ENCODE measurements at regions not wholly inside any gene's neighbourhood (a gene's known extent, or its start where the extent isn't known, plus 50 kb on each side); places are given as distances from the start of the nearest gene placed in this dataset.

GRCh38 chr2:100761365-100761764 is 58.6 kb upstream of the NPAS2 start:
- no peak for DNase-seq (ENCODE audit: low spot score)
- Mint-ChIP-seq H3K36me3 (ENCODE audit: low read depth) (no peaks in the 10 kb centered on the region), H3K27ac (no peak overlapping the region), H3K4me3 (no peak overlapping the region), H3K4me1 (ENCODE audit: low read depth) (no peaks in the 10 kb centered on the region), H3K27me3 (ENCODE audit: low read depth) (peaks cover 9% of the 10 kb centered on the region), H3K9me3 (no peaks in the 10 kb centered on the region)

GRCh38 chr2:100764430-100764829 is 55.5 kb upstream of the NPAS2 start:
- Mint-ChIP-seq H3K27me3 (ENCODE audit: low read depth) (peaks cover 13% of the 10 kb centered on the region), H3K27ac (no peak overlapping the region), H3K9me3 (no peaks in the 10 kb centered on the region), H3K4me1 (ENCODE audit: low read depth) (no peaks in the 10 kb centered on the region), H3K4me3 (no peak overlapping the region), H3K36me3 (ENCODE audit: low read depth) (no peaks in the 10 kb centered on the region)
- no peak for DNase-seq (ENCODE audit: low spot score)

GRCh38 chr2:100765481-100765880 is 54.5 kb upstream of the NPAS2 start:
- Mint-ChIP-seq H3K4me3 (no peak overlapping the region), H3K27me3 (ENCODE audit: low read depth) (peaks cover 13% of the 10 kb centered on the region), H3K4me1 (ENCODE audit: low read depth) (no peaks in the 10 kb centered on the region), H3K36me3 (ENCODE audit: low read depth) (no peaks in the 10 kb centered on the region), H3K9me3 (no peaks in the 10 kb centered on the region), H3K27ac (no peak overlapping the region)
- no peak for DNase-seq (ENCODE audit: low spot score)

GRCh38 chr2:100766256-100766655 is 53.7 kb upstream of the NPAS2 start:
- Mint-ChIP-seq H3K36me3 (ENCODE audit: low read depth) (no peaks in the 10 kb centered on the region), H3K4me1 (ENCODE audit: low read depth) (no peaks in the 10 kb centered on the region), H3K27ac (no peak overlapping the region), H3K4me3 (no peak overlapping the region), H3K27me3 (ENCODE audit: low read depth) (peaks cover 13% of the 10 kb centered on the region), H3K9me3 (no peaks in the 10 kb centered on the region)
- DNase-seq (ENCODE audit: low spot score): no peak

- DNase-seq (ENCODE audit: low spot score): no peak
- no peaks in the 10 kb centered on the region for H3K9me3 Mint-ChIP-seq
- H3K4me1 Mint-ChIP-seq (ENCODE audit: low read depth): no peaks in the 10 kb centered on the region
- no peaks in the 10 kb centered on the region for H3K36me3 Mint-ChIP-seq (ENCODE audit: low read depth)
- no peak overlapping the region for H3K27ac Mint-ChIP-seq
- H3K27me3 Mint-ChIP-seq (ENCODE audit: low read depth): peaks cover 13% of the 10 kb centered on the region
- no peak overlapping the region for H3K4me3 Mint-ChIP-seq
These were observed 53.1 kb upstream of the NPAS2 start for GRCh38 chr2:100766806-100767205.

GRCh38 chr2:100767224-100767653 is 52.7 kb upstream of the NPAS2 start:
- Mint-ChIP-seq H3K27me3 (ENCODE audit: low read depth) (peaks cover 9% of the 10 kb centered on the region), H3K4me1 (ENCODE audit: low read depth) (no peaks in the 10 kb centered on the region), H3K9me3 (no peaks in the 10 kb centered on the region), H3K27ac (no peak overlapping the region), H3K36me3 (ENCODE audit: low read depth) (no peaks in the 10 kb centered on the region), H3K4me3 (no peak overlapping the region)
- DNase-seq (ENCODE audit: low spot score): no peak

- Mint-ChIP-seq H3K27me3 (ENCODE audit: low read depth) (peaks cover 11% of the 10 kb centered on the region), H3K4me3 (no peak overlapping the region), H3K36me3 (ENCODE audit: low read depth) (no peaks in the 10 kb centered on the region), H3K27ac (no peak overlapping the region), H3K4me1 (ENCODE audit: low read depth) (no peaks in the 10 kb centered on the region), H3K9me3 (no peaks in the 10 kb centered on the region)
- no peak for DNase-seq (ENCODE audit: low spot score)
These were observed 51.8 kb upstream of the NPAS2 start for GRCh38 chr2:100767810-100768806.
